GM18519 (cell line): ENCODE measurements at regions not wholly inside any gene's neighbourhood (a gene's known extent, or its start where the extent isn't known, plus 50 kb on each side); places are given as distances from the start of the nearest gene placed in this dataset.

Experiments used
- ATAC-seq: cut with Tn5 transposase; IDR thresholded peaks from one replicate; pipeline ENCODE4 v1.9.1; 2021; ENCODE audit warnings: mild to moderate bottlenecking, moderate library complexity; ENCODE audit not compliant: unreplicated experiment, low FRiP score

GRCh38 chr5:33275391-33275790 lies 165.4 kb upstream of the TARS1 start:
- ATAC-seq, result no peak

GRCh38 chr5:33275921-33276627 lies 164.7 kb upstream of the TARS1 start:
- ATAC-seq, result no peak

GRCh38 chr5:33276628-33276950 lies 164.2 kb upstream of the TARS1 start:
- no peak for ATAC-seq

DNA sequence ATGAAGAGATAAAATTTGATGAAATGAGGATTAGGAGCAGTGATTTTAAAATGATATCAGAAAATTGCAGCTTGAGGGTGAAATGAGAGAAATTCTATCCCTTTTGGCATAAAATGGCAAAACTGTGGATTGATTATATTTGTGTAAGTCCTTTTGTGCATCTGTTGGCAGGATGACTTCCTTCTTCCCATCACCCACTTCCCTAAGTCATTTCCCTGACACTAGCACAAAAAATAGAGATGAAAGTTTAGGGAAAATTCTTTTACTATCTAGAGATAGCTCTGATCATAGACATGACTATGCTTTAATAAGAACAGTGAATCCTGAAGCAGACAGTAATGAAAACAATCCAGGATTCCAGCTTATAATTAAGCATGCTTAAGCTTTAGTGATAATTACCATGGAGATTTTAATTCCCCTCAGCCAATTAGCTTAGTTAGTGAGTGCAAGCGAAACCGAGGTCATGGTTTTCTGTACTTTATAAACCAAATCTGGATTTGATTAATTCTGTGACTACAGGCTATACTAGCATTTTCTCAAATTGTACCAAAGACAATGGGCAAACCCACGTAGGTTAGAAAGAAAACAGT lies 163.6 kb upstream of the TARS1 start:
- no peak for ATAC-seq

DNA sequence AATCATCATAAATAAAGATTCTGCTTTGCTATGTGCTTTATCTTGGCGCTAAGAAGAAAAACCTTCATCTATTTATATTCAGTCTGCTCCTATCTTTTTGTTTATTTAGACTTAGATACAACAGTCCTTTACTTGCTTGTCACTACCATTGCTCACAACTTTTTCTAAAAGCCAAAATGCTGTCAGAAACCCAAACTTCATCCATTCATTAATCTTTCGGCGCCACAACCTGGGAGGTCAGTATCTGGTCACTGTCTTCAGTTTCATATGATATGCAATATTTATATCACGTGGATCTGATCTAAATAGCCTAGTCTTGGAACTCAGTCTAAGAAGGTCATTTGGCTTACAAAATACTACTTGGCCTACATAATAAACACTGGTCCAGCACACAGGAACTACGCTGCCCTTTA lies 159.3 kb upstream of the TARS1 start:
- ATAC-seq, result no peak

DNA sequence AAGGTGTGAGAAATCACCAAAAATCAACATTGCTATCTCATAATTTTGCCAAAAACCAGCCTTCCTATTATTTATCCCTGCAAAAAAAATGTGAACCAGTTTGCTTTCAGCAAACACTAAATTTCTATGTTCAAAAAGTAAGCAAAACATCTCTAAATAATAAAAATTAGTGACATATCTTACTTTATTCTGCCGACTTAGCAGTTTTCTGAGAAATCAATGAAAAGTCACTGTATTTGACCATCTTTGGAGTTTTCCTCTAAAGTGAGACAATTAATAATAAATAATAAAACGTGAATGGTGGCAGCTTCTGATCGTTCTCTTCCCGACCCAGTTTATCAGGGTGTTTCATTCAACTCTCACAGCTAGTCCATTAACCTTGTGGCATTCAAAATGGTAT lies 158.6 kb upstream of the TARS1 start:
- no peak for ATAC-seq

DNA sequence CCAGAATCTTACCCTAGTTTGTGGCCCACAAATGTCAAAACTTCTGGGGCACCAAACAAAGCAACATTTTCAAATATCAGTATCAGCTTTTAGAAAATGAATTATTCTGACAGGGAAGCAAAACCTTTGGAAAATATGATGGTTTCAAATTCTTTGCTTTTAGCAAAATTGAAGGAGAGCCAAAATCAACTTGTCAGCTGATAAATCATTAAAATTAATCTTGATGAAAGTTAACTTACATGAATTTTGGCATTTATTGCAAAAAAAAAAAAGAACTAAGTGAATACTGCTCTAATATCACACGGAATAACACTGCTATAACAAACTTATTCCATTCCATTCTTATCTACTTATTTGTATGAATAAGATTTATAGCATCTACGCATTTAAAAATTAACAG lies 158.1 kb upstream of the TARS1 start:
- ATAC-seq, result no peak

DNA sequence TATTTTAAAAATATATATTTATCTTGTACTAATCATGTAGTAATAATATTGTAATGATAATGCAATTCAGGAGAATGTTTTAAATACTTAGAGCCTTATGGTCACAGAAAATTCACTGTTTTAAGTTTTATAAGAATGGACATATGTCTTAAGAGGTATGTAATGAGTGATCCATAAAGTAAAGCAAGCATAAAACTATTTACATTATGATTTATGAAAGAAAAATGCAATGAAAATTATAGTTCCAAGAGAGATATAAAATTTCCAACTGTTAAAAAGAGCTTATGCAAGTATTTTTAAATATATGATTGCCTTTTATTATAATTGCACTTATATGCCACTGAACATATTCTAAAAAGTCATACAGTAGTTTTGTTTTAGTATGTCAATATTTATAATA lies 157.5 kb upstream of the TARS1 start:
- ATAC-seq, result no peak

GRCh38 chr5:33284681-33285080 lies 156.1 kb upstream of the TARS1 start:
- ATAC-seq, result no peak

DNA sequence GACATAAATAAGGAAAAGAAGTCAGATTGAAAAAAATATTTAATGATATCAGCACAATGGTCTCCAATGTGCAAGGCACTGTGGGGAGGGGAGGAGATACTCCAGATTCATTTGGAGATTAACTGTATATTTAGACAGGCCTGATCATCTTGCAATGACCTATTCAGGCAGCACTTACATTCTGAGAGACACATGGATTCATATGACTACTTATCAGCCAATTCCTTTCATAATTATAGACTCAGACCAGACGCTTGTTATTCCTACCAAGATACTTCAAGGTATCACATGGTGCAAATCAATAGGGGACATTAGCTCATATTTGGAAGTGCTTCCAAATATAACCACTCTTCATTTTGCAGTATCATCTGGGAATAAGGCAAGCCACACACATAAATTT lies 153.5 kb upstream of the TARS1 start:
- ATAC-seq, result no peak

DNA sequence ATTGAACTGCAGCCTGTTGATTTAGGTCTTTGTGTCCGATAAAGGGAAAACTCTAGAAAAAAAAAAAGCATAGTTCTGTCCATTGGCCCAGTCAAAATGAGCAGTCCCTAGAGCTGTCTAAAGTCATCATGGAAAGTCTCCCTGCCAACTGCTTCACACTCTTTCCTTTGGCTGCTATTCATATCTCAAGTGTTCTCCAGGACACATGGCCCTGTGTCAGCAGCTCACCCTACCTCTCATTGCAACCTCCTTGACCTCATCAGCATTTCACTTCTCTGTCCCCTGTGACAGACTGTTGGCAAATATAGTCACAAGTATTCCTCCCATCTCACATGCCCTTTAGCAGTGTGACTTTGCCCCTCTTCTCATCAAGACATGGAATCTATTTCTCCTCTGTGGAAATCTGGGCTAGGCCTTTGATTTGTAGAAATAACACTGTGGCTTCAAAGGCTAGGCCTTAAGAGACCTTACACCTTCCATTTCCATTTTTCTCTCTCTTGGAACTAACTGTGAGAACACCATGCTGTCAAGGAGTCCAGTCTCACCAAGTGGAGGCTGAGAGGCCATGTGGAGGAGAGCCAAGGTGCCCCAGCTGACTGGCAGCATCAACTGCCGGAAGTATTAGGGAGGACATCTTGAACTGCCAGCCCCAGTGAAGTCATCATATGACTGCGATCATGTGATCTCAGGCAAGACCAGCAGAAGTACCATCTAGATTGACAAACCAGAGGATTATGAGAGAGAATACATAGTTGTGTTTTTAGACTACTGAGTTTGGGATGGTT lies 149.4 kb upstream of the TARS1 start:
- ATAC-seq, result no peak

- no peak for ATAC-seq
Measured at GRCh38 chr5:33297760-33298216, 143.0 kb upstream of the TARS1 start.

DNA sequence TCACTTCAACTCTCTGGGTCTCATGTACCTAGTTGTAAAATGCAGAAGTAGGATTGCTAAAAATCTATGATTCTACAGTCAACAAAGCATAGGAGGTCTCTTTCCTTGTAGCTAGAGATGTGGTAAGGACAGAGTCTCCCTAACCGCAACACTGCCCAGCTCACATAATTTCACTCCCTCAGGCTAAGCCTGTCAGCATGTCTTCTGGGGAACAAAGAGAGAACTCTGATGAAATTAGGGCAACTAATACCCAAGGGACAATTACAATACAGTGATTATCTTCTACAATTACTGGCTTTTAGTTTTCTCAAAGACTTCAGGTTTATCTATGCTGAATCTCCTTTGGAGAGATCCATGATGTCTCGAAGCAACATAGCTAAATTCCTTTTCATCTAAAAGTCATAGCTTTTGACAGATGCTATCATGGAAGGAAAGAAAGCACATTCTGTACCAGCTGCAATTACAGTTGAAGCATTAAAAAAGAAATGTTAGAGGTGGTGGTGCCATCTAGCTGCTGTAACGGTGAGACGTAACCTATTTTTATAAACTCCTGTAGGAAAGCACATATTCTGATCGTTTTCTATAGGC lies 141.1 kb upstream of the TARS1 start:
- ATAC-seq, result peak; percentile 33

DNA sequence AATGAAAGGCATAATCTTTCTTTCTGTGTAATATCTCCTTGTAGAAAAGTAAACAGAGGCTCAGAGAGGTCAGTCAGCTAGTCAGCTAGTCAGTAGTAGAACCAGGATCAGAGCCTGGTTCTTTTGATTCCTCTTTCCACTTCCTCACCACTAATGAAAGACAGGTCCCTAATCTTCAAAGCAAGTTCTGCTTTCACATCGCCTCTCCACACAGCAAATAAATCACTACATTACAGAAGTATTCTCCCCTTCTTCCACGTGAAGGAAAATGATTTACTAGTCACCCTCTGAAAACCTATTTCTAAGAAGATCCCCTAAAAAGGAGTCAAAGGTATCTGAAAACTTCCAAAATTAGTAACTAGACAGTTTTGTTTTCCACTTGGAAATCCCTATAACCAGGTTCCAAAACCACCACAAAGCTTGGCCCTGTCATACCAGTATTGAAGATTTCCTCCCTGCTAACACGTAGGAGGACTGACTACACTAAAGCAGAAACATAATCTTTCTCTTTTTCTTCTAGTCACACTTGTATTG lies 140.5 kb upstream of the TARS1 start:
- peak; percentile 67 for ATAC-seq

- no peak for ATAC-seq
Measured at GRCh38 chr5:33303579-33304095, 137.1 kb upstream of the TARS1 start.

DNA sequence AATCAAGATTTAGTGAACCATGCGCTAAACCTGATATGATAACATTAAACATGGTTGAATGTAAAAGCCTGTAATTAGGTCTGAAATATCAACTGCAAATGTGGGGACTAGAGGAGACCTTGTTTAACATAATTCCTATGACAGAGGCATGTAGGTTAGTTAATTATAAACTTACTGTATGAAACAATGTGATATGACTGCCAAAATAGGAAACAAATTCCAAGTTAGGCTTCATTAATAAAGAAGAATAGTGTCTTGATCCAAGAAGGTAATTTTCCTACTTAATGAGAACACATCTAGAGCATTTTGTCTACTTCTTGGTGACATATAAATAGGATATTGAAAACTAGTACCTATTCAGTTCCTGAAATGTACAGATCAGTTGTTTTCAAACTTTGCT lies 136.2 kb upstream of the TARS1 start:
- no peak for ATAC-seq

- no peak for ATAC-seq
Measured at GRCh38 chr5:33305572-33305971, 135.2 kb upstream of the TARS1 start.

- ATAC-seq, result no peak
Measured at GRCh38 chr5:33306758-33307157, 134.0 kb upstream of the TARS1 start.

- ATAC-seq, result no peak
Measured at GRCh38 chr5:33308586-33308985, 132.2 kb upstream of the TARS1 start.

DNA sequence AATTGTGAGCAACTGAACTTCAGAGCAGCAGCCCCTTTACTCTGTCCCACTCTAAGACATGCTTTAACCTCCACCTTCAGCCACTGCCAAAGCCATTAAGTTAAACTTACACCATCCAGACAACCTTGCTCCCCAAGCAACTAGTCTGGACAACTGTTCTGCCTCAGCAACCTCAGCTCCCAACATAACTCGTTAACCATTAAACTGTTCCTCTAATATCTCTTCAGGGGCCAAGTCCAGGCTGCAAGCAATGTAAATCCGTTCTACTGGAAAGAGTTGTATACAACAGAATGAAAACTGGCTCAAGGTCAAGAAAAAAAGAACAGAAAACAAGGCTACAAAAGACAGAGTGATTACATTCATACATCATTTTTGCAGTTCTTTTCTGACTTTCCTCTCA lies 131.7 kb upstream of the TARS1 start:
- no peak for ATAC-seq
